Keratinocyte (primary cell): ENCODE measurements at regions not wholly inside any gene's neighbourhood (a gene's known extent, or its start where the extent isn't known, plus 50 kb on each side); places are given as distances from the start of the nearest gene placed in this dataset.

ENCODE experiments used
- DNase-seq: peaks from one replicate; pipeline ENCODE4 v3.0.0-alpha.2; 2011; ENCODE audit warnings: low read depth, missing footprints, low spot score
- FAIRE-seq: peaks from 2 replicates; lab custom pipeline; 2011; peaks lifted over from hg19 to GRCh38; lab: Jason Lieb, UNC
- H2AFZ ChIP-seq: 2 replicates; pipeline ENCODE4 v1.6.0; 2012; ENCODE audit warnings: low read length, control low read depth, inconsistent platforms; ENCODE audit not compliant: control insufficient read depth
- H3K27ac ChIP-seq: 2 replicates; pipeline ENCODE4 v1.5.1; 2011; ENCODE audit warnings: low read length; ENCODE audit not compliant: control insufficient read depth, insufficient read depth
- H3K27me3 ChIP-seq: 3 replicates; pipeline ENCODE4 v1.6.0; 2011; ENCODE audit warnings: low read length; ENCODE audit not compliant: control insufficient read depth, insufficient read depth; ENCODE audit errors: extremely low read depth
- H3K36me3 ChIP-seq, 2 experiments: 2 replicates in 1 of 2; 3 replicates in 1 of 2; pipeline ENCODE4 v1.5.1; 2011; ENCODE audit warnings: low read length in 2 of 2, mild to moderate bottlenecking in 1 of 2; ENCODE audit not compliant: control insufficient read depth in 2 of 2, insufficient read depth in 2 of 2; ENCODE audit errors: extremely low read depth in 1 of 2
- H3K4me1 ChIP-seq: 3 replicates; pipeline ENCODE4 v1.5.1; 2011; ENCODE audit warnings: low read length; ENCODE audit not compliant: control insufficient read depth, insufficient read depth; ENCODE audit errors: extremely low read depth
- H3K4me2 ChIP-seq: 3 replicates; pipeline ENCODE4 v1.6.0; 2011; ENCODE audit warnings: low read depth, low read length; ENCODE audit not compliant: control insufficient read depth, insufficient read depth; ENCODE audit errors: extremely low read depth
- H3K4me3 ChIP-seq, 3 experiments: fragments of 200-600 bp in 1 of 3; sonication (generic) in 1 of 3; 2 replicates in 2 of 3; 3 replicates in 1 of 3; pipeline ENCODE4 v1.5.1; 2011 to 2016; ENCODE audit warnings: low read length in 3 of 3, mild to moderate bottlenecking in 3 of 3, control low read depth in 2 of 3, inconsistent platforms in 1 of 3, low read depth in 1 of 3, mixed read lengths in 1 of 3, mixed run types in 1 of 3, moderate library complexity in 1 of 3; ENCODE audit not compliant: control insufficient read depth in 2 of 3, insufficient read depth in 2 of 3; ENCODE audit errors: extremely low read depth in 1 of 3
- H3K79me2 ChIP-seq: 2 replicates; pipeline ENCODE4 v1.6.0; 2012; ENCODE audit warnings: low read length; ENCODE audit not compliant: control insufficient read depth, insufficient read depth
- H3K9ac ChIP-seq: 3 replicates; pipeline ENCODE4 v1.6.0; 2011; ENCODE audit warnings: low read length; ENCODE audit not compliant: control insufficient read depth, insufficient read depth; ENCODE audit errors: extremely low read depth
- H3K9me1 ChIP-seq: 3 replicates; pipeline ENCODE4 v1.6.0; 2011; ENCODE audit warnings: low read length; ENCODE audit not compliant: control insufficient read depth, insufficient read depth; ENCODE audit errors: extremely low read depth
- H3K9me3 ChIP-seq: 2 replicates; pipeline ENCODE4 v1.5.1; 2012; ENCODE audit warnings: low read depth, low read length; ENCODE audit not compliant: control insufficient read depth
- H4K20me1 ChIP-seq: 3 replicates; pipeline ENCODE4 v1.6.0; 2011; ENCODE audit warnings: low read length; ENCODE audit not compliant: control insufficient read depth, insufficient read depth; ENCODE audit errors: extremely low read depth
- CTCF ChIP-seq, 3 experiments: IDR thresholded peaks in 1 of 3; conservative IDR thresholded peaks in 1 of 3; optimal IDR thresholded peaks in 1 of 3; 2 replicates in 2 of 3; 3 replicates in 1 of 3; pipeline versions ENCODE3 to v1.5.1; 2011; ENCODE audit warnings: low read length in 3 of 3, mild to moderate bottlenecking in 3 of 3, moderate library complexity in 2 of 3, control low read depth in 1 of 3, inconsistent platforms in 1 of 3; ENCODE audit not compliant: insufficient read depth in 2 of 3; ENCODE audit errors: extremely low read depth in 1 of 3
- EZH2 ChIP-seq: IDR thresholded peaks from one replicate; pipeline ENCODE4 v1.6.1; 2012; ENCODE audit warnings: inconsistent platforms, mild to moderate bottlenecking, low read length, moderate library complexity
- dilution Hi-C: fragments of 300-500 bp; cut with MboI; formaldehyde crosslinking; loops from one replicate; pipeline ENCODE4 v1.7.0; 2020; ENCODE audit warnings: low sequenced_read_pairs; ENCODE audit not compliant: extremely low pct_ligation_motif_present

GRCh38 chr12:66025477-66025876 lies 105.1 kb downstream of the LLPH start:
- dilution Hi-C loops = no loop called here
- Histone ChIP-seq H3K36me3 (no peaks in the 10 kb centered on the region), H3K9me1 (no peaks in the 10 kb centered on the region), H3K27ac (no peak overlapping the region), H2AFZ (no peak overlapping the region), H3K27me3 (no peaks in the 10 kb centered on the region), H3K4me1 (no peaks in the 10 kb centered on the region), H3K79me2 (no peaks in the 10 kb centered on the region), H3K9me3 (no peaks in the 10 kb centered on the region), H3K4me2 (no peak overlapping the region), H3K4me3 (no peak overlapping the region), H4K20me1 (no peaks in the 10 kb centered on the region), H3K9ac (no peak overlapping the region)
- DNase-seq (no peak), FAIRE-seq (peak; percentile 20)
- TF ChIP-seq CTCF (optimal IDR thresholded peaks at IDR 0.05 in 1 of 3, IDR thresholded peaks at IDR 0.05 in 1 of 3, conservative IDR thresholded peaks at IDR 0.05 in 1 of 3; ENCODE audit: extremely low read depth in 1 of 3, insufficient read depth in 2 of 3, low read length in 3 of 3) (no peak), EZH2 (no peak)

GRCh38 chr12:66024949-66025348 lies 105.6 kb downstream of the LLPH start:
- TF ChIP-seq CTCF (optimal IDR thresholded peaks at IDR 0.05 in 1 of 3, IDR thresholded peaks at IDR 0.05 in 1 of 3, conservative IDR thresholded peaks at IDR 0.05 in 1 of 3; ENCODE audit: extremely low read depth in 1 of 3, insufficient read depth in 2 of 3, low read length in 3 of 3) (no peak), EZH2 (no peak)
- Histone ChIP-seq H3K9me3 (no peaks in the 10 kb centered on the region), H3K27ac (no peak overlapping the region), H3K9ac (no peak overlapping the region), H3K4me1 (no peaks in the 10 kb centered on the region), H3K36me3 (no peaks in the 10 kb centered on the region), H3K9me1 (no peaks in the 10 kb centered on the region), H3K79me2 (no peaks in the 10 kb centered on the region), H2AFZ (no peak overlapping the region), H3K4me2 (no peak overlapping the region), H4K20me1 (no peaks in the 10 kb centered on the region), H3K27me3 (no peaks in the 10 kb centered on the region), H3K4me3 (no peak overlapping the region)
- FAIRE-seq (no peak), DNase-seq (no peak)
- dilution Hi-C loops = no loop called here
